ENCODE measurements at regions not wholly inside any gene's neighbourhood (a gene's known extent, or its start where the extent isn't known, plus 50 kb on each side); places are given as distances from the start of the nearest gene placed in this dataset.

GRCh38 chr2:122935506-122935905 is 1089.6 kb upstream of the CNTNAP5 start:
- no peak for DNase-seq

- no peak for DNase-seq
Measured at GRCh38 chr2:122939796-122940195, 1085.3 kb upstream of the CNTNAP5 start.

GRCh38 chr2:122949523-122949922 is 1075.6 kb upstream of the CNTNAP5 start:
- DNase-seq: no peak

- no peak for DNase-seq
Measured at GRCh38 chr2:122955776-122956175, 1069.3 kb upstream of the CNTNAP5 start.

- peak; percentile 71 for DNase-seq
Measured at GRCh38 chr2:122960759-122961641, 1064.1 kb upstream of the CNTNAP5 start.

- no peak for DNase-seq
Measured at GRCh38 chr2:122966461-122966860, 1058.6 kb upstream of the CNTNAP5 start.

- no peak for DNase-seq
Measured at GRCh38 chr2:122977580-122977979, 1047.5 kb upstream of the CNTNAP5 start.

GRCh38 chr2:122980671-122981070 is 1044.4 kb upstream of the CNTNAP5 start:
- DNase-seq: peak; percentile 35

- DNase-seq: no peak
Measured at GRCh38 chr2:122982936-122983335, 1042.2 kb upstream of the CNTNAP5 start.

GRCh38 chr2:122988395-122989221 is 1036.5 kb upstream of the CNTNAP5 start:
- no peak for DNase-seq

- no peak for DNase-seq
Measured at GRCh38 chr2:122993592-122993991, 1031.5 kb upstream of the CNTNAP5 start.

GRCh38 chr2:122999258-122999657 is 1025.8 kb upstream of the CNTNAP5 start:
- DNase-seq: no peak

- no peak for DNase-seq
Measured at GRCh38 chr2:122999821-123000220, 1025.3 kb upstream of the CNTNAP5 start.

- no peak for DNase-seq
Measured at GRCh38 chr2:123002660-123003248, 1022.3 kb upstream of the CNTNAP5 start.

- no peak for DNase-seq
Measured at GRCh38 chr2:123015186-123015585, 1009.9 kb upstream of the CNTNAP5 start.

- DNase-seq: no peak
Measured at GRCh38 chr2:123035541-123035940, 989.5 kb upstream of the CNTNAP5 start.

- DNase-seq: no peak
Measured at GRCh38 chr2:123036300-123036699, 988.8 kb upstream of the CNTNAP5 start.

GRCh38 chr2:123040506-123040905 is 984.6 kb upstream of the CNTNAP5 start:
- no peak for DNase-seq

- no peak for DNase-seq
Measured at GRCh38 chr2:123043458-123043857, 981.6 kb upstream of the CNTNAP5 start.

- no peak for DNase-seq
Measured at GRCh38 chr2:123045713-123046112, 979.4 kb upstream of the CNTNAP5 start.

- DNase-seq: no peak
Measured at GRCh38 chr2:123047186-123047585, 977.9 kb upstream of the CNTNAP5 start.

- DNase-seq: no peak
Measured at GRCh38 chr2:123051136-123051535, 974.0 kb upstream of the CNTNAP5 start.

- DNase-seq: no peak
Measured at GRCh38 chr2:123061534-123061933, 963.6 kb upstream of the CNTNAP5 start.

GRCh38 chr2:123073371-123073770 is 951.7 kb upstream of the CNTNAP5 start:
- no peak for DNase-seq

All from NCI-H1105 (cell line).